ENCODE measurements at regions not wholly inside any gene's neighbourhood (a gene's known extent, or its start where the extent isn't known, plus 50 kb on each side); places are given as distances from the start of the nearest gene placed in this dataset.
A peak's percentile ranks its signal among the peaks of the same experiment; 100 is the strongest.

GRCh38 chr4:44927399-44928380, 201.3 kb upstream of the GNPDA2 start:
- DNase-seq, result peak; percentile 2

- no peak for DNase-seq
Measured at GRCh38 chr4:44916411-44916810, 190.1 kb upstream of the GNPDA2 start.

GRCh38 chr4:44914748-44915147, 188.4 kb upstream of the GNPDA2 start:
- no peak for DNase-seq

- no peak for DNase-seq
Measured at GRCh38 chr4:44914223-44914622, 187.9 kb upstream of the GNPDA2 start.

GRCh38 chr4:44912980-44913379, 186.6 kb upstream of the GNPDA2 start:
- DNase-seq, result no peak

GRCh38 chr4:44908565-44908964, 182.2 kb upstream of the GNPDA2 start:
- DNase-seq, result no peak

GRCh38 chr4:44872246-44872645, 145.9 kb upstream of the GNPDA2 start:
- no peak for DNase-seq

- no peak for DNase-seq
Measured at GRCh38 chr4:44871133-44871532, 144.8 kb upstream of the GNPDA2 start.

GRCh38 chr4:44869985-44870384, 143.6 kb upstream of the GNPDA2 start:
- DNase-seq, result no peak

GRCh38 chr4:44869222-44869882, 143.0 kb upstream of the GNPDA2 start:
- DNase-seq, result no peak

- DNase-seq, result peak; percentile 64
Measured at GRCh38 chr4:44861756-44862155, 135.4 kb upstream of the GNPDA2 start.

GRCh38 chr4:44859477-44859876, 133.1 kb upstream of the GNPDA2 start:
- no peak for DNase-seq

- DNase-seq, result no peak
Measured at GRCh38 chr4:44848466-44848865, 122.1 kb upstream of the GNPDA2 start.

- DNase-seq, result no peak
Measured at GRCh38 chr4:44845993-44846392, 119.6 kb upstream of the GNPDA2 start.

- DNase-seq, result no peak
Measured at GRCh38 chr4:44845309-44845708, 119.0 kb upstream of the GNPDA2 start.

- no peak for DNase-seq
Measured at GRCh38 chr4:44842531-44842930, 116.2 kb upstream of the GNPDA2 start.

GRCh38 chr4:44817930-44818329, 91.6 kb upstream of the GNPDA2 start:
- no peak for DNase-seq

- DNase-seq, result no peak
Measured at GRCh38 chr4:44806071-44806470, 79.7 kb upstream of the GNPDA2 start.

GRCh38 chr4:44804301-44804700, 77.9 kb upstream of the GNPDA2 start:
- DNase-seq, result no peak

- no peak for DNase-seq
Measured at GRCh38 chr4:44801384-44801783, 75.0 kb upstream of the GNPDA2 start.

- DNase-seq, result no peak
Measured at GRCh38 chr4:44791831-44792230, 65.5 kb upstream of the GNPDA2 start.

GRCh38 chr4:44777115-44777514, 50.8 kb upstream of the GNPDA2 start:
- DNase-seq, result no peak
